ENCODE measurements at regions not wholly inside any gene's neighbourhood (a gene's known extent, or its start where the extent isn't known, plus 50 kb on each side); places are given as distances from the start of the nearest gene placed in this dataset.

DNA sequence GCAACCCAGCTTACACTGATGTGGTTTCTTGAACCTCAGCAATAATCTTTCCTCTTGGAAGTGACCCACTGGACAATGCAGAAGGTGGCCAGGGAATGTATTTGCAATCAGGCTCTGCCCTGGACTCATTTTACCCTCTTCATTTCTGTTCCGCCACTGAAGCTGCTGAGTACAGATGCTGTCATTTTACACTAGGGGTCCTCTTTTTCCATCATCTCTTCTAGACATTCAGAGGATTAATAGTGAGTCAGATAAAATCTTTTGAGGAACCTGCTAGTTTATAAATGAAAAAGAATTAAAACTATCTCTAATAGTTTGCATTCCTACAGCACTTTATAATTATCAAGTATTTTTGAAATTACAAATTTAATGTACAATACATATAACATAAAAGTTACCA, 87.9 kb upstream of the PNPT1 start:
- H3K9me3 ChIP-seq (ENCODE audit: low read depth, low read length, poor library complexity, severe bottlenecking): no peaks in the 10 kb centered on the region
- TF ChIP-seq EZH2 (IDR thresholded peaks at IDR 0.05; ENCODE audit: borderline replicate concordance, low read depth, low read length, poor library complexity, severe bottlenecking): no peak
- TF ChIP-seq, protein P1, sequence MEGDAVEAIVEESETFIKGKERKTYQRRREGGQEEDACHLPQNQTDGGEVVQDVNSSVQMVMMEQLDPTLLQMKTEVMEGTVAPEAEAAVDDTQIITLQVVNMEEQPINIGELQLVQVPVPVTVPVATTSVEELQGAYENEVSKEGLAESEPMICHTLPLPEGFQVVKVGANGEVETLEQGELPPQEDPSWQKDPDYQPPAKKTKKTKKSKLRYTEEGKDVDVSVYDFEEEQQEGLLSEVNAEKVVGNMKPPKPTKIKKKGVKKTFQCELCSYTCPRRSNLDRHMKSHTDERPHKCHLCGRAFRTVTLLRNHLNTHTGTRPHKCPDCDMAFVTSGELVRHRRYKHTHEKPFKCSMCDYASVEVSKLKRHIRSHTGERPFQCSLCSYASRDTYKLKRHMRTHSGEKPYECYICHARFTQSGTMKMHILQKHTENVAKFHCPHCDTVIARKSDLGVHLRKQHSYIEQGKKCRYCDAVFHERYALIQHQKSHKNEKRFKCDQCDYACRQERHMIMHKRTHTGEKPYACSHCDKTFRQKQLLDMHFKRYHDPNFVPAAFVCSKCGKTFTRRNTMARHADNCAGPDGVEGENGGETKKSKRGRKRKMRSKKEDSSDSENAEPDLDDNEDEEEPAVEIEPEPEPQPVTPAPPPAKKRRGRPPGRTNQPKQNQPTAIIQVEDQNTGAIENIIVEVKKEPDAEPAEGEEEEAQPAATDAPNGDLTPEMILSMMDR (conservative IDR thresholded peaks at IDR 0.05; ENCODE audit: low read depth, low read length): peak; percentile 36; the same call in 1 of the 2 replicates
- ChIA-PET CTCF (no interaction called here), POLR2A (ENCODE audit: low non-redundant PET) (no interaction called here)
- H3K4me1 ChIP-seq (ENCODE audit: insufficient read depth, low read length, poor library complexity, severe bottlenecking): no peaks in the 10 kb centered on the region
- H3K36me3 ChIP-seq (ENCODE audit: insufficient read depth, low read length, poor library complexity, severe bottlenecking): no peaks in the 10 kb centered on the region
- no peak overlapping the region for H3K27ac ChIP-seq (ENCODE audit: low read depth, low read length, poor library complexity, severe bottlenecking)
- H3K27me3 ChIP-seq (replicated peaks; ENCODE audit: insufficient read depth, low read depth, low read length, poor library complexity): peaks cover 17% of the 10 kb centered on the region
- intact Hi-C loops (cut with micrococcal nuclease; ENCODE audit: unreplicated experiment): no loop called here
- peak; percentile 4 for DNase-seq (ENCODE audit: low spot score)
- no peak overlapping the region for H3K4me3 ChIP-seq (ENCODE audit: low read depth, low read length, poor library complexity, severe bottlenecking)
- no TSS peak for BruUV-seq (replicated peaks)

DNA sequence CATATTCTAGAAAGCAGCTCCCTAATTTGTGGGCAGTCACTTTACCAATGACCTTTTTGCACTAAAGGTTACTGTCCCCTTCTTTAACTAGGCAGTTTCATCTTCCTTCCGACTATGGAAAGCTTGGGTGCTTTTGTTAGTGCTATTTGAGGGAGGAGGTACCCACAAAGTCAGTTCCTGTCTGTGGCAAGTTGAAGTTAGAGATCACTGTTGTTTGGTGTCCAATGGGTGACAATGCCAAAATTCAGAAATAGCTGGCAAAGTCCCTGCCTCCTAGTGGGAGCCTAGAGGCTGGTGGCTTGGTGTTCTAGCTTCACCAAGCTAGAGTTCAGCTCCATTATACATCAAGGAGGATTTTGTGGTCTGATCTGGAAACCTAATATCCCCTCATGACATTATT, 87.1 kb upstream of the PNPT1 start:
- Histone ChIP-seq H3K27me3 (replicated peaks; ENCODE audit: insufficient read depth, low read depth, low read length, poor library complexity) (peaks cover 18% of the 10 kb centered on the region), H3K9me3 (ENCODE audit: low read depth, low read length, poor library complexity, severe bottlenecking) (no peaks in the 10 kb centered on the region), H3K27ac (ENCODE audit: low read depth, low read length, poor library complexity, severe bottlenecking) (no peak overlapping the region), H3K4me1 (ENCODE audit: insufficient read depth, low read length, poor library complexity, severe bottlenecking) (no peaks in the 10 kb centered on the region), H3K36me3 (ENCODE audit: insufficient read depth, low read length, poor library complexity, severe bottlenecking) (no peaks in the 10 kb centered on the region), H3K4me3 (ENCODE audit: low read depth, low read length, poor library complexity, severe bottlenecking) (no peak overlapping the region)
- DNase-seq (ENCODE audit: low spot score): no peak
- no TSS peak for BruUV-seq (replicated peaks)
- POLR2A ChIA-PET (ENCODE audit: low non-redundant PET): no interaction called here
- CTCF ChIA-PET: no interaction called here
- intact Hi-C loops (cut with micrococcal nuclease; ENCODE audit: unreplicated experiment): no loop called here
- TF ChIP-seq, protein P1 (conservative IDR thresholded peaks at IDR 0.05; ENCODE audit: low read depth, low read length): no peak
- no peak for TF ChIP-seq EZH2 (IDR thresholded peaks at IDR 0.05; ENCODE audit: borderline replicate concordance, low read depth, low read length, poor library complexity, severe bottlenecking)

DNA sequence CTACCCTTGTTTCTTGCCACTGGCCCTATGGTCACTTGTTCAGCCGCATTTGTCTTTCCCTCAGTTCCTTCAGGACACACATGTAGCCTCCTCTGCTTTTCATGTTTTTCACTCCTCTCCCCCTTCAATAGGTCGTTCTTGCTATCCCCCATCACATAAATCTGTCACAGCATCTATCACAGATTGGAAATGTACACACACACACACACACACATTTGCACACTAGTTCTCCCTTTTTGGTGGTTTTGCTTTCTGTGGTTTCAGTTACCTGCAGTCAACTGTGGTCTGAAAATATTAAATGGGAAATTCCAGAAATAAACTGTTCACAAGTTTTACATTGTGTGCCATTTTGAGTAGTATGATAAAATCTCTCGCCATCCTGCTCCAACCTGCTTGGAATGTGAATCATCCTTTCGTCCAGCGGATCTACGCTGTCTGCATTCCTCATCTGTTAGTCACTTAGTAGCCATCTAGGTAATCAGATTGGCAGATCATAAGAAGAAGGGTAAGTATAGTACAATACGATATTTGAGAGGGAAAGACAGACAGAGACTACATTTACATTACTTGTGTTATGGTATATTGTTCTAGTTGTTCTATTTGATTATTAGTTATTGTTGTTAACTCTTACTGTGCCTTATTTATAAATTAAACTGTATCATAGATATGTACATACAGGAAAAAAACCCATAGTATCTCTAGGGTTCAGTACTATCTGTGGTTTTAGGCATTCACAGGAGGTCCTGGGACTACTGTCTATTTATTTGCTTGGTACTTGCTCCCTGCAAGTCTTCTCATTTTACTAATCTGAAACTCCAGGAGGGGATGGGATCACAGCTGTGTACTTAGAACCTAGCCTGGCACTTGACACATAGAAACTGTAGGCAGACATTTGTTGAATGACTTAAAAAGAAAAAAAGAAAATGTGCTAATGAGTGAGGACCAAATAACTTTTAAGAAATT, 86.1 kb upstream of the PNPT1 start:
- H3K27ac ChIP-seq (ENCODE audit: low read depth, low read length, poor library complexity, severe bottlenecking): no peak overlapping the region
- CTCF ChIA-PET: no interaction called here
- H3K9me3 ChIP-seq (ENCODE audit: low read depth, low read length, poor library complexity, severe bottlenecking): no peaks in the 10 kb centered on the region
- H3K4me3 ChIP-seq (ENCODE audit: low read depth, low read length, poor library complexity, severe bottlenecking): no peak overlapping the region
- intact Hi-C loops (cut with micrococcal nuclease; ENCODE audit: unreplicated experiment): loop anchor here (5.0 to 10.0 kb wide), 2 partner anchors 228 to 355 kb away; no protein-coding TSS in a partner anchor
- no peaks in the 10 kb centered on the region for H3K36me3 ChIP-seq (ENCODE audit: insufficient read depth, low read length, poor library complexity, severe bottlenecking)
- H3K27me3 ChIP-seq (replicated peaks; ENCODE audit: insufficient read depth, low read depth, low read length, poor library complexity): peaks cover 20% of the 10 kb centered on the region
- no TSS peak for BruUV-seq (replicated peaks)
- DNase-seq (ENCODE audit: low spot score): no peak
- TF ChIP-seq, protein P1 (conservative IDR thresholded peaks at IDR 0.05; ENCODE audit: low read depth, low read length): no peak
- no peaks in the 10 kb centered on the region for H3K4me1 ChIP-seq (ENCODE audit: insufficient read depth, low read length, poor library complexity, severe bottlenecking)
- POLR2A ChIA-PET (ENCODE audit: low non-redundant PET): no interaction called here

All from A673 (cell line).